NCI-H1105 treated with DMSO at 0.1 percent for 48 hours (cell line): ENCODE measurements at regions not wholly inside any gene's neighbourhood (a gene's known extent, or its start where the extent isn't known, plus 50 kb on each side); places are given as distances from the start of the nearest gene placed in this dataset.
"Not testable (repeated sequence)": the region's sequence is repeated elsewhere in the genome, so short reads cannot be mapped to it uniquely, and the experiment has no call there.

Experiments used
- DNase-seq: peaks from one replicate; lab custom pipeline; 2025; lab: John Stamatoyannopoulos, UW

GRCh38 chr22:34319346-34319745 is 399.1 kb upstream of the LARGE1 start:
- no peak for DNase-seq

DNA sequence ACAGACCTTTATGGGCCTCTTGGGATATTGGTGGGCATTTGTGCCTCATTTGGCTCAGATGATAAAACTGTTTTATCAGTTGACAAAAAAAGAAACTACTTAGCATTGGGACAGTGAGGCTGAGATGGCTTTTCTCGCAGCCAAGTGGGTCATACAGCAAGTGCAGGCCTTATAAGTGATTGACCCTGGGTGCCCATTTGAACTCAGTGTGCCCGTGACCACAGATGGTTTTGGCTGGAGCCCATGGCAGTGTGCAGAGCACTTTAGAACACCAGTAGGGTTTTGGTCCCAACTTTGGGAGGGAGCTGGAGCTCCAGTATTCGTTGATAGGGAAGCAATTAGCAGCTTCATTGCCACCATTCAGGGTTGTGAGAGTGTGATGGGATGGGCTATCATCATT is 404.5 kb upstream of the LARGE1 start:
- no peak for DNase-seq

GRCh38 chr22:34326901-34327300 is 406.6 kb upstream of the LARGE1 start:
- DNase-seq = no peak

GRCh38 chr22:34330432-34330831 is 410.2 kb upstream of the LARGE1 start:
- no peak for DNase-seq

DNA sequence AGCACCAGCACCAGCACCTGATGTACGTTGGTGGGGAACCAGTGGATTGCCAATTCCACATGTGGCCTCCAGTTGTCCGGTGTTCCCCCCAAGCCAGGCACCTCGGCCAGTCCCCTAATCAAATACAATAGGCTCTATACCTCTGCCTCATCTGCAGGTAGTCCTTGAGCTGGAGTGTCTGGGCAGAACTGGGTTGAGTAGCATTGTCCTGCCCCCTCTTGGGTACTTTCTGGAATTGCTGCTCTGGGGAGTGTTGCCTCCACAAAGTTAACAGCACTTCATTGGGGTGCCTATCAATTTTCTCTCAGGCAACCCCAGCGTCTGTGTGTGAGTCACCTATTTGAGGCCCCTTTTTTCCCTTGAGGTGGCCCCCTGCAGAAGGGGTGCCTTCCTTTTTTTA is 413.0 kb upstream of the LARGE1 start:
- DNase-seq = no peak

DNA sequence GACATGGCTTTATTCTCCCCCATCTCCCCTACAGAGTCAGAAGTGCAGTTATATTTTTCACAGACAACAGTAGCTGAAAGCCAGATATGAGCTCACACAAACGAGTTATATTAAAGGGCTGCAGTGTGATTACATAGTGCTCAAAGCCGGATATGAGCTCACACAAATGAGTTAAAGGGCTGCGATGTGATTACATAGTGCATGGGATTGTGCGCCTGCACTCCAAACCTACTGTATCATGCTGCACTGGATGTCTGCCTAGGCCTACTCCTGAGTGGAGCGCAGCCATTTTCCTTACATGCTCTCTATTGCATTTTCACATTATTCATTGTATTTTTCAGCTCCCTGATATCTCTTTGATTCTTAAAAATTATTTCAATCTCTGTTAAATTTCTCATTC is 414.6 kb upstream of the LARGE1 start:
- DNase-seq = no peak

DNA sequence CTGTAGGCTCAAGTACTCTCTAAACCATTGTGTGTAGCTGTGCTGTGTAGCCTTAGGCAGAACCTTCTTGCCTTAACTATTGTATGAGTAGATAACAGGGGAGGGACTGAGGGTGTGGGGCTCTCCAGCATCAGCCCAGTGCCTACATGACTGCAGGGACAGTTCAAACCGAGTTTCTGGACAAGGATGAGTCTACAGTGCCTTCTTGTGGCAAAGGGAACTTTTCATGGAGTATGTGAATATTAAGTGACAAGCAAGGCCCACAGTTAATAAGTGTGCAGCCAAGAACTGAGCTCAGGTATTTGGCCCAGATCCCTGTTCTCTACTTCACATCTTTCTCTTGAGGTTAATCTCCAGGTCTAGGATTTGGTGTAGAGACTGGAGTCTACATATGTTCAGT is 424.4 kb upstream of the LARGE1 start:
- DNase-seq = no peak

- no peak for DNase-seq
Observed at GRCh38 chr22:34354071-34354817, 434.0 kb upstream of the LARGE1 start.

DNA sequence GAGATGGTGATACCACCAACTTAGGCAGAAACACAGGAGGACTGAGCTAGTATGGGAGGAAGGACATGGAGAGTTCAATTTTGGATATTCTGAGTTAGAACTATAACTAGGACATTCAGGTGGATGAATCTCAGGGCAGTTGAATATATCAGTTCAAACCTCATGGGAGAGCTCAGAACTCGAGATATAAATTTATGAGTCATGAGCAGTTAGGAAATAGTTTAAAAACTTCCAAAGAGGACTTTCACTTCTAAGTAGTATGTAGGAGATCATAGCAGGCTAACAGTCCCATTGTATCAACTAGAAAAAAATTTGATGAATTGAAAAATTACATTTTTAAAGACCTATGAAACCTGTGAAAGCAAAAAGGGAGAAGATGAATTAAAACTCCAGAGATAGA is 436.2 kb upstream of the LARGE1 start:
- DNase-seq = no peak

GRCh38 chr22:34370711-34371110 is 450.4 kb upstream of the LARGE1 start:
- no peak for DNase-seq

GRCh38 chr22:34379825-34380224 is 459.5 kb upstream of the LARGE1 start:
- DNase-seq = no peak

GRCh38 chr22:34380532-34380931 is 460.3 kb upstream of the LARGE1 start:
- no peak for DNase-seq

- no peak for DNase-seq
Observed at GRCh38 chr22:34390400-34390799, 470.1 kb upstream of the LARGE1 start.

DNA sequence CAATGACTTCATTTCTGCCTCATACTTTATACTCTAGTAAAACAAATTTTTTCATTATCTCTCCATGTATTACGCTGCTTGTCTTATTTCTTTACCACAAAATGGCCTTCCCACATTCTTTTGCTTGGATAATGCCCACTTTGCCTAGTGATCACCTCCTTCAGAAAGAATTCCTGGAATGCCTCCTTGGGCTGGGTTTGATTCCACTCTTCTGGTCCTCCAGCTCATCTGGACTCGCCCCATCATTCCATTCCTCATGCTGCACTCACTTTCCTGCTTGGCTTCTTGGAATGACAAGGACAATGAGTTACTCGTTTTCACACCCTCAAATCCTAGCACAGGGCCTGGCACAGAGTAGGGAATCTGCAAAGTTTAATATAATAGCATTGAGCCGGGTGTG is 475.1 kb upstream of the LARGE1 start:
- DNase-seq = no peak

DNA sequence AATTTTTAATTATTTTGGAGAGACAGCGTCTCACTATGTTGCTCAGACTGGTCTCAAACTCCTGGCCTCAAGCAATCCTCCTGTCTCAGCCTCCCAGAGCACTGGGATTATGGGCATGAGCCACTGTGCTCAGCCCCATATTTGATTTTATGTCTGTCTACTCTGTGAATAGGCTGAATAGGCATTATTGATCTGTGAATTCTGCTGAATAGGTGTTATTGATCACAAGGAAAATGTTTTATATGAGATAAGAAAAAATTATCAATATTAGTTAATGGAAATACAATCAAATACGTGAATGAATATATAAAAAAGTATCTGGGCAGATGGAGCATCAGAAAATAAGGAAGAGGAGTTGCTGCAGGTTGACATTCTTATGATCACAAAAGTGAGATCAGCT is 483.4 kb upstream of the LARGE1 start:
- DNase-seq = no peak

DNA sequence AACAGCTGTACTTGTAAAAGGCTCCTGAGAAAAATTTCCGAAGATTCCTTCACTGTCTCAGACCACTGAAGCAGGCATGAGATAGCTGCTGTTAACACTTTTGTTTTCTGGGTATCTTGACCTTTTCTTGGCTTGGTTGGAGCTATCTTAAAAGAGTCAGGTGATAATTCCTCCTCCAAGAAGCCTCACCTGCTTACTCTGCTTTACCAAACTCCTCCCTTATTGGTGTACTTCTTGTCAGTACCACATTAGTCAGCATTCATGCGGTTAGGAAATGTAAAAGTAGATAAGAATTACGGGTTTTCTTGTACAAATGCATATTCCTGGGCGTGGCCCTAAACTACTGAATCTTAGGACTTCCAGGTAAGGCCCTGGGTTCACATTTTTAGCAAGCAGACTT is 489.8 kb upstream of the LARGE1 start:
- DNase-seq = no peak

GRCh38 chr22:34414467-34415440 is 494.5 kb upstream of the LARGE1 start:
- DNase-seq = peak; percentile 47

- no peak for DNase-seq
Observed at GRCh38 chr22:34416022-34416860, 496.0 kb upstream of the LARGE1 start.

- not testable (repeated sequence) for DNase-seq
Observed at GRCh38 chr22:34422948-34423347, 502.7 kb upstream of the LARGE1 start.

DNA sequence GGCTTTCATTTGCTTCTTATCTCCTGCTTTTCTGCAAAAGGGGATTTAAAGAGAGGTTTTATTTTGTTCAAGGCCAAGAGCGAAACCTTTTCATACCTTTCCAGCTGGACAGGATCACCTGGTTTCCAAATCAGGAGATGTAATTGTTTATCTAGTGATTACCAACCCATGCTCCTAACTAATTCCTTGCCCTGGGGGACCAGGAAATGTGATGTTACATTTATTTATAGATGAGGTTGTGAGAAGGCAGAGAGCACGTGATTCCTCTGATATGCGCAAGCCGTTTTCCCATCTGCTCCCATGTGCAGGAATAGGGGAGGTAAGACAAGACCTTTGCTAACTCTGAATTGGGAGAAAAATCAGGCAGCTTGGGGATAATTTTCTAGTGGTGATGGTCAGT is 507.2 kb upstream of the LARGE1 start:
- no peak for DNase-seq

DNA sequence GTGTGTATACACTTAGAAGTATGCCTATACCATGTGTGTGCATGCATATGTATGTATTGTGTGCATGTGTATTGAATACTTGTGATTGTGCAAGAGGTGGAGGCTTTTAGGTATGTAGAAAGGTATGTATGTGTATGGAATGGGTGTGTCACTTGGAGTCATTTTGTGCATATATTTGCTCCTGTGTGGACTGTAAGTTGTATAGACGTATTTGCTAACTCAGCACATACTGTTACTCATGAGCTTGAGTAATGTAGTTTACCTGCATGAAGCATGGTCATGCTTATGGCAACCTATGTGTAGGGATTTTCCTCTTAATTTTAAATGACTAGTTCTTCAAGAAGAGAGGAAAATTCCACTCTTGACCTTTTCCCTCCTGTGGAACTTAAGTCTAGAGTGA is 507.6 kb upstream of the LARGE1 start:
- no peak for DNase-seq

DNA sequence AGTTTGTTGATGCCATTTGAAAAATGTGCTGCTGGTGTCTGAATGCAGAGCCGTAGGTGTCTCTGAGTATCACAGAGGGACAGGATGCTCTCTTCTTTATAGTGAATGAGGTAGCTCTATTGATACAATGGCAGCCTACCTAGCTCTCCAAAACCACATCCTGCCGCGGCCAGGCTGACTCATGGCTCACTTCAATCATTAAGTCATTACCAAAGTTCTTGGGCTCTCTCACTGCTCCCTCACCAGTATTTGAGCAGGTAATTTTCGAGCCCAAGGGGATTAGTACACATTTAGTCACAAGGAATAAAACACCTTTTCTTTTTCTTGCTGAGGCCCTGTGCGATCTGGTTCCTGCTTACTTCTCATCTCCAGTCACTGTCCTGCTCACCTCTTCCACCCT is 509.0 kb upstream of the LARGE1 start:
- no peak for DNase-seq
